Activated CD4-positive, alpha-beta T cell treated with anti-CD3 and anti-CD28 coated beads, Interleukin-2, amount 50 U/mL, for 4 hours (primary cell): ENCODE measurements at regions not wholly inside any gene's neighbourhood (a gene's known extent, or its start where the extent isn't known, plus 50 kb on each side); places are given as distances from the start of the nearest gene placed in this dataset.

Experiments used
- DNase-seq, 2 experiments: peaks; one replicate each; pipeline ENCODE4 v3.0.0-alpha.2; 2020

GRCh38 chr15:39298271-39298962 lies 282.5 kb upstream of the THBS1 start:
- DNase-seq: no peak

- no peak for DNase-seq
Measured at GRCh38 chr15:39299486-39300267, 281.2 kb upstream of the THBS1 start.

- no peak for DNase-seq
Measured at GRCh38 chr15:39300451-39301153, 280.3 kb upstream of the THBS1 start.

GRCh38 chr15:39301589-39301999 lies 279.3 kb upstream of the THBS1 start:
- DNase-seq: no peak

GRCh38 chr15:39302936-39303335 lies 277.9 kb upstream of the THBS1 start:
- DNase-seq: no peak

- DNase-seq: no peak
Measured at GRCh38 chr15:39304201-39304841, 276.6 kb upstream of the THBS1 start.

GRCh38 chr15:39304931-39305728 lies 275.7 kb upstream of the THBS1 start:
- DNase-seq: no peak

- DNase-seq: no peak
Measured at GRCh38 chr15:39310633-39311032, 270.2 kb upstream of the THBS1 start.

GRCh38 chr15:39312984-39313383 lies 267.9 kb upstream of the THBS1 start:
- DNase-seq: no peak

GRCh38 chr15:39313467-39313866 lies 267.4 kb upstream of the THBS1 start:
- no peak for DNase-seq

GRCh38 chr15:39313881-39314280 lies 267.0 kb upstream of the THBS1 start:
- no peak for DNase-seq

GRCh38 chr15:39315206-39315850 lies 265.6 kb upstream of the THBS1 start:
- no peak for DNase-seq

- DNase-seq: no peak
Measured at GRCh38 chr15:39317225-39317624, 263.7 kb upstream of the THBS1 start.

- no peak for DNase-seq
Measured at GRCh38 chr15:39318231-39318630, 262.6 kb upstream of the THBS1 start.

- no peak for DNase-seq
Measured at GRCh38 chr15:39320355-39320754, 260.5 kb upstream of the THBS1 start.

- DNase-seq: no peak
Measured at GRCh38 chr15:39320886-39321285, 260.0 kb upstream of the THBS1 start.

GRCh38 chr15:39321977-39322376 lies 258.9 kb upstream of the THBS1 start:
- DNase-seq: no peak

- DNase-seq: no peak
Measured at GRCh38 chr15:39323157-39323556, 257.7 kb upstream of the THBS1 start.

- DNase-seq: no peak
Measured at GRCh38 chr15:39323706-39324105, 257.2 kb upstream of the THBS1 start.

GRCh38 chr15:39326306-39326975 lies 254.4 kb upstream of the THBS1 start:
- no peak for DNase-seq

GRCh38 chr15:39327005-39327730 lies 253.7 kb upstream of the THBS1 start:
- no peak for DNase-seq
